Uterus (tissue), 3 donors: ENCODE measurements at regions not wholly inside any gene's neighbourhood (a gene's known extent, or its start where the extent isn't known, plus 50 kb on each side); places are given as distances from the start of the nearest gene placed in this dataset.

ENCODE experiments used
- DNase-seq, 2 donors: peaks; one replicate each; pipeline ENCODE4 v3.0.0-alpha.2; 2019 to 2020
- H3K27ac ChIP-seq, 2 donors: fragments of 200-600 bp; sonication (generic); 1 replicate in 1 of 2; 2 replicates in 1 of 2; pipeline ENCODE4 v1.5.1; 2016 to 2018
- H3K27me3 ChIP-seq, 2 donors: fragments of 200-600 bp; sonication (generic); one replicate each; pipeline ENCODE4 v1.5.1; 2018 to 2019; ENCODE audit warnings: control low read depth in 1 of 2
- H3K36me3 ChIP-seq, 2 donors: fragments of 200-600 bp; sonication (generic); one replicate each; pipeline ENCODE4 v1.5.1; 2019; ENCODE audit warnings: control low read depth in 1 of 2
- H3K4me1 ChIP-seq, 2 donors: fragments of 200-600 bp; sonication (generic); one replicate each; pipeline ENCODE4 v1.5.1; 2018 to 2019; ENCODE audit warnings: control low read depth in 1 of 2
- H3K4me3 ChIP-seq, 2 donors: fragments of 200-600 bp; sonication (generic); 1 replicate in 1 of 2; 2 replicates in 1 of 2; pipeline ENCODE4 v1.5.1; 2018 to 2019; ENCODE audit warnings: mild to moderate bottlenecking in 1 of 2
- H3K9me3 ChIP-seq, 2 donors: fragments of 200-600 bp; sonication (generic); one replicate each; pipeline ENCODE4 v1.5.1; 2019; ENCODE audit warnings: control low read depth in 1 of 2
- CTCF ChIP-seq, 4 experiments: fragments of 200-600 bp in 2 of 4; fragments of 450-650 bp in 2 of 4; sonication (generic) in 2 of 4; IDR thresholded peaks; one replicate each; pipeline ENCODE4 v1.5.1; 2016 to 2019; ENCODE audit warnings: antibody characterized with exemption in 4 of 4, mild to moderate bottlenecking in 2 of 4, moderate library complexity in 1 of 4
- POLR2A ChIP-seq, 2 donors: fragments of 450-650 bp; IDR thresholded peaks; one replicate each; pipeline ENCODE4 v1.6.1; 2016; ENCODE audit warnings: antibody characterized with exemption in 2 of 2, mild to moderate bottlenecking in 1 of 2, moderate library complexity in 1 of 2
- intact Hi-C: fragments of 100-400 bp; cut with DNase I; formaldehyde crosslinking; loops from one replicate; pipeline ENCODE4 v1.15.1; 2023; ENCODE audit warnings: low total_unique reads
- donor health status: DM: yes; HTN: yes; CAD: no.

GRCh38 chr14:22225516-22226140 lies 363.4 kb downstream of the DAD1 start:
- TF ChIP-seq CTCF (IDR thresholded peaks at IDR 0.05), result no peak
- no peak for TF ChIP-seq POLR2A (IDR thresholded peaks at IDR 0.05)
- intact Hi-C loops, result no loop called here
- no peaks in the 10 kb centered on the region for H3K27me3 ChIP-seq
- no peak overlapping the region for H3K27ac ChIP-seq
- no peak for DNase-seq
- H3K36me3 ChIP-seq, result no peaks in the 10 kb centered on the region
- H3K4me3 ChIP-seq, result no peak overlapping the region
- H3K9me3 ChIP-seq, result no peaks in the 10 kb centered on the region
- H3K4me1 ChIP-seq, result no peaks in the 10 kb centered on the region

- Histone ChIP-seq H3K36me3 (no peaks in the 10 kb centered on the region), H3K4me3 (no peak overlapping the region), H3K27me3 (no peaks in the 10 kb centered on the region), H3K27ac (no peak overlapping the region), H3K4me1 (no peaks in the 10 kb centered on the region), H3K9me3 (no peaks in the 10 kb centered on the region)
- intact Hi-C loops, result no loop called here
- no peak for DNase-seq
- no peak for TF ChIP-seq POLR2A (IDR thresholded peaks at IDR 0.05)
- TF ChIP-seq CTCF (IDR thresholded peaks at IDR 0.05), result no peak
Observed at GRCh38 chr14:22221508-22221907, 367.5 kb downstream of the DAD1 start.

- Histone ChIP-seq H3K27ac (no peak overlapping the region), H3K4me3 (no peak overlapping the region), H3K36me3 (no peaks in the 10 kb centered on the region), H3K9me3 (no peaks in the 10 kb centered on the region), H3K27me3 (no peaks in the 10 kb centered on the region), H3K4me1 (no peaks in the 10 kb centered on the region)
- intact Hi-C loops, result no loop called here
- no peak for TF ChIP-seq CTCF (IDR thresholded peaks at IDR 0.05)
- TF ChIP-seq POLR2A (IDR thresholded peaks at IDR 0.05), result no peak
- no peak for DNase-seq
Observed at GRCh38 chr14:22220427-22220826, 368.6 kb downstream of the DAD1 start.

GRCh38 chr14:22218728-22219127 lies 370.3 kb downstream of the DAD1 start:
- DNase-seq, result no peak
- no peaks in the 10 kb centered on the region for H3K27me3 ChIP-seq
- no peak overlapping the region for H3K4me3 ChIP-seq
- H3K4me1 ChIP-seq, result no peaks in the 10 kb centered on the region
- no peaks in the 10 kb centered on the region for H3K36me3 ChIP-seq
- no peak overlapping the region for H3K27ac ChIP-seq
- H3K9me3 ChIP-seq, result no peaks in the 10 kb centered on the region
- intact Hi-C loops, result no loop called here
- TF ChIP-seq POLR2A (IDR thresholded peaks at IDR 0.05) (no peak), CTCF (IDR thresholded peaks at IDR 0.05) (no peak)

GRCh38 chr14:22213120-22213519 lies 375.9 kb downstream of the DAD1 start:
- H3K9me3 ChIP-seq, result no peaks in the 10 kb centered on the region
- no peaks in the 10 kb centered on the region for H3K4me1 ChIP-seq
- H3K27me3 ChIP-seq, result no peaks in the 10 kb centered on the region
- H3K4me3 ChIP-seq, result no peak overlapping the region
- H3K27ac ChIP-seq, result no peak overlapping the region
- no peak for DNase-seq
- no peak for TF ChIP-seq CTCF (IDR thresholded peaks at IDR 0.05)
- H3K36me3 ChIP-seq, result no peaks in the 10 kb centered on the region
- intact Hi-C loops, result no loop called here
